ENCODE measurements at regions not wholly inside any gene's neighbourhood (a gene's known extent, or its start where the extent isn't known, plus 50 kb on each side); places are given as distances from the start of the nearest gene placed in this dataset.

DNA sequence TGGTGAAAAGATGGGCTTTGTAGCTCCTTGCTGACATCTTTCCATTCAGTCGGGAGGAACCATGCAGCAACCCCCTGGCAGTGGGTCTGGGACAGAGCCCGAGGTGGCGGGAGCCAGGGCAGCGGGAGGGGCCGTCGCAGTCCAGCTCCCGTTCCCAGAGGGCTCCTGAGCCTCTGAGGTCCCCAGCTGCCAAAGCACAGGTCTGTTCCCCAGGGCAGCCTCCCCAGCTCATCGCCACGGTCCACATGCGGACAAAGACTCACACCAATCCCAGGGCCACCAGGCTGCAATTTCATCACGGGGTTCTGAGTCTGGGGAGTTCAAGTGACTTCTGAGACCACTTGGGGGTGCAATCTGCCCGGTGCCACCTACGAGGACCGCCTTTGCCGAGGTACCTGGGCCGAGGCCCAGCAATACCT, 196.0 kb downstream of the RBFOX3 start:
- TF ChIP-seq POLR2A (IDR thresholded peaks at IDR 0.05) (no peak), CTCF (IDR thresholded peaks at IDR 0.05) (no peak)
